ENCODE measurements at regions not wholly inside any gene's neighbourhood (a gene's known extent, or its start where the extent isn't known, plus 50 kb on each side); places are given as distances from the start of the nearest gene placed in this dataset.

GRCh38 chr10:124342136-124342820, 76.4 kb downstream of the OAT start:
- ChIA-PET POLR2A (no interaction called here), CTCF (no interaction called here)
- Mint-ChIP-seq H3K4me3 (ENCODE audit: unreplicated experiment) (no peak overlapping the region), H3K9me3 (ENCODE audit: unreplicated experiment) (no peaks in the 10 kb centered on the region), H3K4me1 (ENCODE audit: low read depth, unreplicated experiment) (no peaks in the 10 kb centered on the region), H3K36me3 (ENCODE audit: insufficient read depth, unreplicated experiment) (no peaks in the 10 kb centered on the region), H3K27me3 (ENCODE audit: insufficient read depth, unreplicated experiment) (no peaks in the 10 kb centered on the region), H3K27ac (ENCODE audit: unreplicated experiment) (no peak overlapping the region)
- Histone ChIP-seq H3K4me3 (ENCODE audit: low read depth, low read length) (no peak overlapping the region), H3K36me3 (ENCODE audit: control insufficient read depth, insufficient read depth, low read length) (no peaks in the 10 kb centered on the region), H3K4me1 (no peaks in the 10 kb centered on the region), H3K9me3 (no peaks in the 10 kb centered on the region), H3K27me3 (replicated peaks; ENCODE audit: control insufficient read depth, insufficient read depth, low read length) (no peaks in the 10 kb centered on the region; the same call in 1 of the 2 replicates)
- TF ChIP-seq CTCF (IDR thresholded peaks at IDR 0.05; ENCODE audit: insufficient read depth in 1 of 2, low read depth in 1 of 2, low read length in 1 of 2, severe bottlenecking in 1 of 2, unreplicated experiment in 1 of 2): no peak
- no TSS peak for BruUV-seq (replicated peaks)
- peak in 1 of 2 experiments; percentile 20 for DNase-seq
- intact Hi-C loops (cut with micrococcal nuclease; ENCODE audit: unreplicated experiment): no loop called here

GRCh38 chr10:124341768-124342135, 77.0 kb downstream of the OAT start:
- intact Hi-C loops (cut with micrococcal nuclease; ENCODE audit: unreplicated experiment): no loop called here
- no peak overlapping the region for H3K27ac Mint-ChIP-seq (ENCODE audit: unreplicated experiment)

GRCh38 chr10:124340033-124340760, 78.5 kb downstream of the OAT start:
- no peaks in the 10 kb centered on the region for H3K4me1 Mint-ChIP-seq (ENCODE audit: low read depth, unreplicated experiment)
- H3K27ac Mint-ChIP-seq (ENCODE audit: unreplicated experiment): no peak overlapping the region
- Histone ChIP-seq H3K4me1 (no peaks in the 10 kb centered on the region), H3K9me3 (no peaks in the 10 kb centered on the region), H3K27me3 (replicated peaks; ENCODE audit: control insufficient read depth, insufficient read depth, low read length) (no peaks in the 10 kb centered on the region; the same call in 1 of the 2 replicates), H3K36me3 (ENCODE audit: control insufficient read depth, insufficient read depth, low read length) (no peaks in the 10 kb centered on the region), H3K4me3 (ENCODE audit: low read depth, low read length) (no peak overlapping the region)
- DNase-seq: peak in 1 of 2 experiments; percentile 14
- H3K4me3 Mint-ChIP-seq (ENCODE audit: unreplicated experiment): no peak overlapping the region
- no peaks in the 10 kb centered on the region for H3K36me3 Mint-ChIP-seq (ENCODE audit: insufficient read depth, unreplicated experiment)
- H3K9me3 Mint-ChIP-seq (ENCODE audit: unreplicated experiment): peaks cover 10% of the 10 kb centered on the region
- ChIA-PET POLR2A (no interaction called here), CTCF (no interaction called here)
- no peak for TF ChIP-seq CTCF (IDR thresholded peaks at IDR 0.05; ENCODE audit: insufficient read depth in 1 of 2, low read depth in 1 of 2, low read length in 1 of 2, severe bottlenecking in 1 of 2, unreplicated experiment in 1 of 2)
- no TSS peak for BruUV-seq (replicated peaks)
- intact Hi-C loops (cut with micrococcal nuclease; ENCODE audit: unreplicated experiment): no loop called here
- no peaks in the 10 kb centered on the region for H3K27me3 Mint-ChIP-seq (ENCODE audit: insufficient read depth, unreplicated experiment)

More at GRCh38 chr10:124341768-124342135, 77.0 kb downstream of the OAT start:
- no peak overlapping the region for H3K4me3 ChIP-seq (ENCODE audit: low read depth, low read length)
- no peaks in the 10 kb centered on the region for H3K27me3 Mint-ChIP-seq (ENCODE audit: insufficient read depth, unreplicated experiment)
- DNase-seq: peak in 1 of 2 experiments; percentile 14
- H3K27me3 ChIP-seq (replicated peaks; ENCODE audit: control insufficient read depth, insufficient read depth, low read length): no peaks in the 10 kb centered on the region; the same call in 1 of the 2 replicates
- no peaks in the 10 kb centered on the region for H3K4me1 ChIP-seq
- BruUV-seq (replicated peaks): no TSS peak
- H3K4me1 Mint-ChIP-seq (ENCODE audit: low read depth, unreplicated experiment): no peaks in the 10 kb centered on the region
- ChIA-PET POLR2A (no interaction called here), CTCF (no interaction called here)
- no peaks in the 10 kb centered on the region for H3K9me3 Mint-ChIP-seq (ENCODE audit: unreplicated experiment)
- no peaks in the 10 kb centered on the region for H3K9me3 ChIP-seq
- no peak overlapping the region for H3K4me3 Mint-ChIP-seq (ENCODE audit: unreplicated experiment)
- H3K36me3 ChIP-seq (ENCODE audit: control insufficient read depth, insufficient read depth, low read length): no peaks in the 10 kb centered on the region
- no peak for TF ChIP-seq CTCF (IDR thresholded peaks at IDR 0.05; ENCODE audit: insufficient read depth in 1 of 2, low read depth in 1 of 2, low read length in 1 of 2, severe bottlenecking in 1 of 2, unreplicated experiment in 1 of 2)
- H3K36me3 Mint-ChIP-seq (ENCODE audit: insufficient read depth, unreplicated experiment): no peaks in the 10 kb centered on the region
